GM23338 (cell line): ENCODE measurements at regions not wholly inside any gene's neighbourhood (a gene's known extent, or its start where the extent isn't known, plus 50 kb on each side); places are given as distances from the start of the nearest gene placed in this dataset.

Experiments
- ATAC-seq: fragments of 200-7000 bp; cut with Tn5 transposase; 3 replicates; pipeline ENCODE4 v1.9.1; 2020
- DNase-seq: peaks from one replicate; pipeline ENCODE4 v3.0.0-alpha.2; 2015; ENCODE audit warnings: low spot score
- H2AFZ ChIP-seq: fragments of 200-600 bp; sonication (generic); 2 replicates; pipeline ENCODE4 v1.8.0; 2016; ENCODE audit warnings: antibody characterized with exemption, mild to moderate bottlenecking, moderate library complexity
- H3F3A ChIP-seq: fragments of 200-600 bp; sonication (generic); replicated peaks from 2 replicates; pipeline ENCODE4 v1.8.0; 2017; ENCODE audit warnings: antibody characterized with exemption, mixed run types, low read depth
- H3K27ac ChIP-seq: fragments of 200-600 bp; sonication (generic); 2 replicates; pipeline ENCODE4 v1.6.1; 2016; ENCODE audit warnings: low read depth
- H3K27me3 ChIP-seq: fragments of 200-600 bp; sonication (generic); 2 replicates; pipeline ENCODE4 v1.8.0; 2016; ENCODE audit warnings: mild to moderate bottlenecking, mixed run types, moderate library complexity; ENCODE audit not compliant: insufficient read depth
- H3K36me3 ChIP-seq: fragments of 200-600 bp; sonication (generic); 2 replicates; pipeline ENCODE4 v1.8.0; 2016; ENCODE audit warnings: mild to moderate bottlenecking; ENCODE audit not compliant: insufficient read depth
- H3K4me1 ChIP-seq: fragments of 200-600 bp; sonication (generic); 2 replicates; pipeline ENCODE4 v1.8.0; 2016; ENCODE audit warnings: mild to moderate bottlenecking, moderate library complexity; ENCODE audit not compliant: insufficient read depth
- H3K4me2 ChIP-seq: fragments of 200-600 bp; sonication (generic); 2 replicates; pipeline ENCODE4 v1.7.1; 2017; ENCODE audit warnings: mixed run types
- H3K4me3 ChIP-seq: fragments of 200-600 bp; sonication (generic); 2 replicates; pipeline ENCODE4 v1.6.1; 2016; ENCODE audit warnings: mixed run types
- H3K79me2 ChIP-seq: fragments of 200-600 bp; sonication (generic); replicated peaks from 2 replicates; pipeline ENCODE4 v1.8.0; 2017; ENCODE audit warnings: mild to moderate bottlenecking; ENCODE audit not compliant: insufficient read depth
- H3K9me2 ChIP-seq: fragments of 200-600 bp; sonication (generic); 2 replicates; pipeline ENCODE4 v1.8.0; 2017; ENCODE audit not compliant: insufficient read depth
- H4K20me1 ChIP-seq: fragments of 200-600 bp; sonication (generic); replicated peaks from 2 replicates; pipeline ENCODE4 v1.8.0; 2017; ENCODE audit warnings: mild to moderate bottlenecking; ENCODE audit not compliant: insufficient read depth
- H3K27ac Mint-ChIP-seq: 2 replicates; pipeline ENCODE4 v1.8.0; 2020; ENCODE audit warnings: inconsistent platforms, mild to moderate bottlenecking, moderate library complexity, mixed read lengths
- H3K27me3 Mint-ChIP-seq: 3 replicates; pipeline ENCODE4 v1.8.0; 2022; ENCODE audit warnings: low read depth, mild to moderate bottlenecking, moderate library complexity, mixed read lengths, inconsistent platforms; ENCODE audit not compliant: insufficient read depth, poor library complexity
- H3K36me3 Mint-ChIP-seq: 3 replicates; pipeline ENCODE4 v1.8.0; 2021; ENCODE audit warnings: low read depth, mild to moderate bottlenecking, inconsistent platforms, moderate library complexity, mixed read lengths
- H3K4me1 Mint-ChIP-seq: 3 replicates; pipeline ENCODE4 v1.8.0; 2020; ENCODE audit warnings: mild to moderate bottlenecking, inconsistent platforms, mixed read lengths
- H3K4me3 Mint-ChIP-seq: 3 replicates; pipeline ENCODE4 v1.8.0; 2021; ENCODE audit warnings: moderate library complexity, mild to moderate bottlenecking, inconsistent platforms, mixed read lengths
- H3K9me3 Mint-ChIP-seq: 3 replicates; pipeline ENCODE4 v1.8.0; 2020; ENCODE audit warnings: moderate library complexity, mild to moderate bottlenecking, inconsistent platforms, mixed read lengths
- CREB1 ChIP-seq: fragments of 250-450 bp; sonication (Bioruptor Pico); IDR thresholded peaks from 2 replicates; pipeline ENCODE4 v1.5.0; 2020; ENCODE audit warnings: low read depth, mild to moderate bottlenecking, moderate library complexity
- CTCF ChIP-seq, 2 experiments: fragments of 200-600 bp in 1 of 2; sonication (generic) in 1 of 2; conservative IDR thresholded peaks; 2 replicates each; pipeline versions ENCODE4 v1.5.1 to v1.6.1; 2016 to 2017; ENCODE audit warnings: antibody characterized with exemption in 2 of 2, low read depth in 2 of 2, mild to moderate bottlenecking in 2 of 2, moderate library complexity in 1 of 2
- EZH2 ChIP-seq: fragments of 200-600 bp; sonication (generic); IDR thresholded peaks from one replicate; pipeline ENCODE4 v1.8.0; 2017; ENCODE audit warnings: antibody characterized with exemption, mild to moderate bottlenecking, low read depth; ENCODE audit not compliant: unreplicated experiment
- EZH2phosphoT487 ChIP-seq: fragments of 200-600 bp; sonication (generic); IDR thresholded peaks from one replicate; pipeline ENCODE4 v1.8.1; 2018; ENCODE audit warnings: antibody characterized with exemption; ENCODE audit not compliant: unreplicated experiment
- JUNB ChIP-seq: IDR thresholded peaks from one replicate; pipeline ENCODE4 v1.6.1; 2016; ENCODE audit warnings: antibody characterized with exemption; ENCODE audit not compliant: unreplicated experiment
- NANOG ChIP-seq: IDR thresholded peaks from 2 replicates; pipeline ENCODE4 v1.6.1; 2016; ENCODE audit warnings: antibody characterized with exemption, borderline replicate concordance
- POLR2AphosphoS5 ChIP-seq: IDR thresholded peaks from 2 replicates; pipeline ENCODE4 v1.6.1; 2016; ENCODE audit warnings: antibody characterized with exemption, low read depth
- REST ChIP-seq: IDR thresholded peaks from one replicate; pipeline ENCODE4 v1.6.1; 2018; ENCODE audit warnings: antibody characterized with exemption; ENCODE audit not compliant: unreplicated experiment
- STAT1 ChIP-seq: IDR thresholded peaks from one replicate; pipeline ENCODE4 v1.6.1; 2016; ENCODE audit warnings: antibody characterized with exemption; ENCODE audit not compliant: unreplicated experiment
- ZNF114 ChIP-seq: fragments of 250-450 bp; sonication (Bioruptor Pico); IDR thresholded peaks from 2 replicates; pipeline ENCODE4 v1.5.0; 2020; ENCODE audit warnings: mild to moderate bottlenecking, moderate library complexity
- ZNF331 ChIP-seq: fragments of 250-450 bp; sonication (Bioruptor Pico); IDR thresholded peaks from 2 replicates; pipeline ENCODE4 v1.5.0; 2020; ENCODE audit warnings: low read depth, mild to moderate bottlenecking, moderate library complexity
- ZNF462 ChIP-seq: fragments of 250-450 bp; sonication (Bioruptor Pico); IDR thresholded peaks from 2 replicates; pipeline ENCODE4 v1.5.0; 2020; ENCODE audit warnings: mild to moderate bottlenecking, moderate library complexity

GRCh38 chr14:58872061-58872460 is 234.3 kb downstream of the DACT1 start:
- H3K9me3 Mint-ChIP-seq = no peaks in the 10 kb centered on the region
- Histone ChIP-seq H3K4me2 (no peak overlapping the region), H2AFZ (no peak overlapping the region), H3K4me3 (no peak overlapping the region), H3K4me1 (no peaks in the 10 kb centered on the region), H3K36me3 (no peaks in the 10 kb centered on the region), H3F3A (no peaks in the 10 kb centered on the region), H4K20me1 (no peaks in the 10 kb centered on the region), H3K27me3 (no peaks in the 10 kb centered on the region), H3K27ac (no peak overlapping the region), H3K79me2 (no peaks in the 10 kb centered on the region), H3K9me2 (no peaks in the 10 kb centered on the region)
- H3K4me3 Mint-ChIP-seq = no peak overlapping the region
- no peaks in the 10 kb centered on the region for H3K4me1 Mint-ChIP-seq
- no peaks in the 10 kb centered on the region for H3K36me3 Mint-ChIP-seq
- no peak for TF ChIP-seq JUNB
- TF ChIP-seq STAT1 = no peak
- no peak for TF ChIP-seq POLR2AphosphoS5
- TF ChIP-seq REST = no peak
- TF ChIP-seq ZNF114 (CRISPR knock-in tag) = no peak
- no peak for TF ChIP-seq ZNF462 (CRISPR knock-in tag)
- no peak for TF ChIP-seq NANOG
- no peak for TF ChIP-seq EZH2
- TF ChIP-seq CREB1 (CRISPR knock-in tag) = no peak
- no peak for TF ChIP-seq EZH2phosphoT487
- no peak for TF ChIP-seq ZNF331 (CRISPR knock-in tag)
- TF ChIP-seq CTCF (conservative IDR thresholded peaks at IDR 0.05; ENCODE audit: low read depth in 2 of 2) = no peak
- ATAC-seq = no peak
- no peak overlapping the region for H3K27ac Mint-ChIP-seq
- no peaks in the 10 kb centered on the region for H3K27me3 Mint-ChIP-seq
- DNase-seq = no peak
